Lower leg skin (tissue), 3 donors: ENCODE measurements at regions not wholly inside any gene's neighbourhood (a gene's known extent, or its start where the extent isn't known, plus 50 kb on each side); places are given as distances from the start of the nearest gene placed in this dataset.

Experiments used
- POLR2A ChIP-seq, 2 donors: fragments of 450-650 bp; IDR thresholded peaks; one replicate each; pipeline ENCODE4 v1.6.1; 2016 to 2017; ENCODE audit warnings: antibody characterized with exemption in 2 of 2, mild to moderate bottlenecking in 1 of 2, moderate library complexity in 1 of 2
- TF ChIP-seq, protein P1 (sequence below), 3 donors: fragments of 450-650 bp; IDR thresholded peaks; one replicate each; pipeline ENCODE4 v1.5.1; 2016; ENCODE audit warnings: antibody characterized with exemption in 3 of 3, mild to moderate bottlenecking in 3 of 3, moderate library complexity in 2 of 3

- TF ChIP-seq, protein P1, sequence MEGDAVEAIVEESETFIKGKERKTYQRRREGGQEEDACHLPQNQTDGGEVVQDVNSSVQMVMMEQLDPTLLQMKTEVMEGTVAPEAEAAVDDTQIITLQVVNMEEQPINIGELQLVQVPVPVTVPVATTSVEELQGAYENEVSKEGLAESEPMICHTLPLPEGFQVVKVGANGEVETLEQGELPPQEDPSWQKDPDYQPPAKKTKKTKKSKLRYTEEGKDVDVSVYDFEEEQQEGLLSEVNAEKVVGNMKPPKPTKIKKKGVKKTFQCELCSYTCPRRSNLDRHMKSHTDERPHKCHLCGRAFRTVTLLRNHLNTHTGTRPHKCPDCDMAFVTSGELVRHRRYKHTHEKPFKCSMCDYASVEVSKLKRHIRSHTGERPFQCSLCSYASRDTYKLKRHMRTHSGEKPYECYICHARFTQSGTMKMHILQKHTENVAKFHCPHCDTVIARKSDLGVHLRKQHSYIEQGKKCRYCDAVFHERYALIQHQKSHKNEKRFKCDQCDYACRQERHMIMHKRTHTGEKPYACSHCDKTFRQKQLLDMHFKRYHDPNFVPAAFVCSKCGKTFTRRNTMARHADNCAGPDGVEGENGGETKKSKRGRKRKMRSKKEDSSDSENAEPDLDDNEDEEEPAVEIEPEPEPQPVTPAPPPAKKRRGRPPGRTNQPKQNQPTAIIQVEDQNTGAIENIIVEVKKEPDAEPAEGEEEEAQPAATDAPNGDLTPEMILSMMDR (IDR thresholded peaks at IDR 0.05), result no peak
- TF ChIP-seq POLR2A (IDR thresholded peaks at IDR 0.05), result no peak
Observed at GRCh38 chr1:195153107-195153506, 1455.1 kb downstream of the KCNT2 start.
